GM21381 (cell line): ENCODE measurements at regions not wholly inside any gene's neighbourhood (a gene's known extent, or its start where the extent isn't known, plus 50 kb on each side); places are given as distances from the start of the nearest gene placed in this dataset.
"Not testable (repeated sequence)": the region's sequence is repeated elsewhere in the genome, so short reads cannot be mapped to it uniquely, and the experiment has no call there.

Experiments
- ATAC-seq: cut with Tn5 transposase; IDR thresholded peaks from one replicate; pipeline ENCODE4 v1.9.1; 2021; ENCODE audit warnings: mild to moderate bottlenecking, moderate library complexity; ENCODE audit not compliant: unreplicated experiment

DNA sequence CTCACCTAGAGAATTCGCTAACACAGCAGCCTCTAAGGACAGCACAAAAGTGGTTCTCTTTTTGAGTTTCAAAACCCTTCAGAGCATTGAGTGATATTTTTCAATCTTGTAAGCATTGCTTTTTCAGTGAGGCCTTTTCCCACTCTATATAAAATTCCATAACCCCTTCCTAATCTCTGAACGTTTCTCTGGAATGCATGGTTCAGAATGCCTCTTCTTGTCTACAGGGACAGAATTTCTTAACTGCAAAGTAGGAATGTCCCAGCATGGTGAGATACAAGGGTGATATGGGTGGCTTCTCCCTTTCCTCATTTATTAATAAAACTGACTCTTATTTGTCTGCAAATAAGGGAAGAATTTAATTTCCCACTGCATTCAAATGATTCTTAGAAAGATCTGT, 377.9 kb downstream of the LTN1 start:
- no peak for ATAC-seq

DNA sequence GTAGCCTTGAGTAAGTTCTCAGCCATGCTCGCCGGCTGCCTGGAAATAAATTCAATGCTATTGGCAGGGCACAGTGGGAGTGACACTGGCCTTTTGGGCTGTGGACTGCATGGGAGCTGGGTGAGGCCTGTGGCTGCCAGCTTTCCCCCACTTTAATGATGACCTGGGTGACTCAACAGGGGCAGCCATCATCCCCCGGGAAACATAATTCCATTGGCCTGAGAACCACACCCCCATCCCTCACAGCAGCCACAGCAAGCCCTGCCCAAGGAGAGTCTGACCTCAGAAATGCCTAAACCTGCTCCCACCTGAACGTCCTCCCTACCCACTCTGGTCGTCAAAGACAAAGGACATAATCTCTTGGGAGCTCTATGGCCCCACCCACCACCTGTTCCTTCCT, 384.0 kb downstream of the LTN1 start:
- no peak for ATAC-seq

DNA sequence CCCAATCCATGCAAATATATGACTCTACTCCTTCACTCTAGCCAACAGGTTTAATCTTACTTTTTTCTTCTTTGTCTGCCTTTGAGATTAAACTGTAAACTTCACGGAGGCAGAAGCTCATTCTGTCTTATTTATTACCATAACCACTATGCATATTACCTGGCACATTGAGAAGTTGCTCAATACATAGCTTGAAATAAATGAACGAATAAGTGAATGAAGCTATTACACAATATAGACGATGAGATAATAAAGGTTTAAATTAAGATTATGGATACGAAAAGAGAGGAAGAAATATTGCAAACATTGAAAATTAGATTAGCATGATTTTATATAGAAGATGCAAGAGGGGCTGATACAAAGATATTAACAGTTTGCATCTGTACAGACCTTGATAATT, 385.1 kb downstream of the LTN1 start:
- no peak for ATAC-seq

DNA sequence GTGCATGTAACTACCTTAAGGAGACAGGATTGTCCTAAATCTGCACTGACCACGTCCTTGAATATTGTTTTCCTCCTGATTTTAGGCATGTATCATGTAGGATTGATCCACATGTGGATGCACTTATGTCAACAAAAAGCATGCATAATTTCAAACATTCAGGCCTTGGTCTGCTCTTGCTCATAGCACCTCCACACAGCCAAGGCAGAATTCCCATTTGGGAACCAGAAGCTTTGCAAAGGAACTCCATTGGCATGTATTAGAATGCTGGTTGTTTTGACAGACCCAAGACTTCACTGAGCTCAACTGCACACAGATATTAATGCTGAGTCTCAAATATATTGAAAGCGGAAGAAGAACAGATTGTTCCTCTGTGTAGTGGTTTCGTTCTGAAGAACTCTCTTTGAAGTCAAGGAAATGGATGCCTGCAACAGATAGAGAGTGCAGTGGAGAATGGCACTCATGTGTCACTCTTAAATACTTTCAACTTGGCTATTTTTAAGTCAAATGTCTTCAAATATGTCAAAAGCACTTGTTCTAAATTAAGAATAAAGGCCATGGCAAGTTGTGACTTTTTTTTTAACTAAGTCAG, 387.6 kb downstream of the LTN1 start:
- ATAC-seq, result peak; percentile 94

DNA sequence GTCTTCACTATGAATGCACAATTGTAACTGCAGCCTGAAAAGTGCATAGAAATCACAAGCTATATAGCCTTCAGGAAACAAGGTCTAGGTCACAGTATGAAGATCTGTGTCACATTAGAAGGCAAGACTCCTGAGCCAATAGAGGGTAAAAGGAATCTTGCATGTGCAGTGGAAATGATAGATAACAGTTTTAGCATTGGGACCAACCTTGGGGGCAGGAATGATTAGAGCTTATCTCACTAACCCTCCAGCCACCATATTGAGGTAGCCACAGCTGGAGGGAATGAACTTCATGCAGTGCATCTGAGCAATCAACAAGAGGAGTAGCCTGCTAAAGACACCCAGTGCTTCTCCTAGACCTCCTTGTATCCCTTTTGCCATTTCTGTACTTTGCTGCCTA, 390.1 kb downstream of the LTN1 start:
- ATAC-seq, result no peak

DNA sequence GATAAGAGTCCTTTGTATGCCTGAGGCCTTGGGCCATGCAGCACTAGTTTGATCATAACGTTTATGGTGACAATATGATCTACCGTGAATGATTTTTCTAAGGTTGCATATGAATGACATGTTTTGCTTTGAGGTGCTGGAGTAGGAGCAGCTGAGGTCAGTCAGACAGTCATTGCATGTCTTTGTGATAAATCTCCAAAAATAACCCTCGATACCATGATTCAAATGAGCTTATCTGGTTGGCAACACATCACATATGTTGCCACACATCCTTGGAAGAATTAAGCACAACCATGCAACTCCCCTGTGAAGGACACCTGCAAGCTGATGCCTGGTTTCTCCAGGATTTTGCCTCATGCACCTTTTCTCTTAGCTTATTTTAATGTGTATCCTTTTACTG, 394.5 kb downstream of the LTN1 start:
- ATAC-seq, result no peak

DNA sequence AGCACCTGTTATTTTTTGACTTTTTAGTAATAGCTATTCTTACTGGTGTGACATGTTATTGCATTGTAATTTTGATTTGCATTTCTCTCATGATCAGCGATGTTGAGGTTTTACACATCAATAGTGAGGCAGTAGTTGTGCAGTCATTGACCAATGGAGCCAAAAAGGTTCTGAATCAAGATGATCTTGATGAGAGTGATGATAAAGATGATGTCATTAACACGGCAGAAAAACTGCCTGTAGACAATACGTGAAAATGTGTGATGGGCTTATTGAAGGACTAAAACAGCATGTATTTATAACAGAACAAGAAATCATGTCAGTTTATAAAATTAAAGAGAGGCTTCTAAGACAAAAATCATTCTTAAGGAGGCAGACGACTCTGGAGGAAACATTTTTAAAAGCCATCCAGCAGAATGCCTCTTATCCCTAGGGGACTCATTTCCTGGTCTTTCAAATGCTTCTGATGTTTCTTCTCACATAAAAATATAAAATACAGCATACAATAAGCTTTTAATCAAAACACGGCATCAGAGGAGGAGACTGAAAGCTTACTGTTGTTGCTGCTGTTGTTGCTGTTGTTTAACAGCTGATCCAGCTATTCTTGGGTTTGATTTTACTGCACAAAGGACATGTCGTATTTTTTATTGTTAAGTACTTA, 400.3 kb downstream of the LTN1 start:
- ATAC-seq, result no peak

DNA sequence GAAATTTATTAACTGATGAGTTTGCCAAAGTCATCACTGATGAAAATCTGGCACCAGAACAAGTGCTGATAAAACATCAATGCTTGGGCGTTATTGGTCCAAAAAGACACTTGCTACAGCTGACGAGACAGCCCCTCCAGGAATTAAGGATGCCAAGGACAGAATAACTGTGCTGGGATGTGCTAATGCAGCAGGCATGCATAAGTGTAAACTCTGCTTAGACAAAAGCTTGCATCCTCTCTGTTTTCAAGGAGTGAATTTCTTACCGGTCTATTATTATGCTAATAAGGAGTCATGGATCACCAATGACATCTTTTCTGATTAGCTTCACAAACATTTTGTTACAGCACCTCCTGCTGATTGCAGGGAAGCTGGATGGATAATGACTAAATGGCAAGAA, 402.0 kb downstream of the LTN1 start:
- no peak for ATAC-seq

DNA sequence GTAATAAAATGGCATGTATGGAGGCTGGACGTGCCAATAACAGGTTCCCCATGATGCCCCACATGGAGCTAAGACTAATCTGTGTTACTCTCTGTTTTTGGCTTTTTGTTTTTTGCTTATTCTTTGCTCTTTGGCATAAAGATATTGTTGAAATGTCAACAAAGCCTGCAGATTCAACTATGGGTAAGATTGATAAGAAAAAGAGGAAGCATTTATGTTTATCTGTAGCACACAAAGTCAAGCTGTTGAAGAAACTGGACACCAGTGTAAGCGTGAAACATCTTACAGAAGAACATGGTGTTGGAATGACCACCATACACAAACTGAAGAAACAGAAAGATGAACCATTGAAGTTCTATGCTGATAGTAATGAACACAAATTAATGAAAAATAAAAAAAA, 402.7 kb downstream of the LTN1 start:
- ATAC-seq, result no peak

DNA sequence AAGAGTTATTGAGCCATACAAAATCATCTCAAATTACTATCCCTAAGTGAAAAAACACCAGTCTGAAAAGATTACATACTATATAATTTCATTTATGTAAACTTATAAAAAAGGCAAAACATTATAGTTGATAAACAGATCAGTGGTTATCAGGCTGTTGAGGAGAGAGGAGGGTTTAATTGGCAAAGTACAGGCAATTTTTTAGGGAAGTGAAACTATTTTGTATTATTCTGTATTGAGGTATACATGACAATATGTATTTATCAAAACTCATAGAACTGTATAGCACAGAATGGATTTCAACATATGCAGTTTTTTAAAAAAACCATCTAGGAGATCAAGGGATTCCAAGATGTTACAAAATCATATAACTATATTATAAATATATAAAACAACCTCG, 403.7 kb downstream of the LTN1 start:
- ATAC-seq, result no peak

DNA sequence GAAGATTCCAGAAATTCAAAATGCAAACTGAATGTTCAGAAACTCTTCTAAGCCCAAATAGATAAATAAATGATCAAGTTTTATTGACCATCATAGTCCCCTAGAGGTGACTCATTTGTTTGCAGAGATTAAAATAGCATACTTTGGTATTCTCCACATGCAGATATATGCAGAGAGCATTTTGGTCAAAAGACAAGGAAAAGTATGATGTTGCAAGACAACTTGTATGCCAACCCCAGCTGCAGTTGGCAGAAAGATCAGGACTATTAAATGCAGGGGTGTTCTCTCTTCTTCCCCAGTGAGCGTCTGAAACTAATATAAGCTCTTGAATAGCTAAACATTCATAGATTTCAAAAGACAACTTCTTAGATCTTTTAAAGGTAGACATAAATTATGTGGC, 404.9 kb downstream of the LTN1 start:
- ATAC-seq, result no peak

DNA sequence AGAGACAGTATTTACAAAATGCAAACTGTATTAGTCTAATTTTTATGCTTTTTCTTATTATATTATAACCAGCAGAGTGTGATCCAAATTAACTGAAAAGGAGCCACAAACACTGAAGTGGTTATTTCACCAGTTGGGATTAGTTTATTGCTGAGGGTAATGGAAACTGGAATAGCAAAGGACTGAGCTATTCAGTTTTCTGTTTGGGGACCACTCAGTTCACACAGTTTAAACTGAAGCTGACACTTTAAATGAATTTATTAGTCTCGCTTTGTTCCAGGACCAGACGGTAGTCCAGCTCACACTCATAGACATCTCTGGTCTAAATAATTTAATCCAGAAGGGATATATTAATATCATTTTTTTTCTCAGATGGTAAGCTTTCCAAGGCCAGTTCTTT, 410.7 kb downstream of the LTN1 start:
- no peak for ATAC-seq

DNA sequence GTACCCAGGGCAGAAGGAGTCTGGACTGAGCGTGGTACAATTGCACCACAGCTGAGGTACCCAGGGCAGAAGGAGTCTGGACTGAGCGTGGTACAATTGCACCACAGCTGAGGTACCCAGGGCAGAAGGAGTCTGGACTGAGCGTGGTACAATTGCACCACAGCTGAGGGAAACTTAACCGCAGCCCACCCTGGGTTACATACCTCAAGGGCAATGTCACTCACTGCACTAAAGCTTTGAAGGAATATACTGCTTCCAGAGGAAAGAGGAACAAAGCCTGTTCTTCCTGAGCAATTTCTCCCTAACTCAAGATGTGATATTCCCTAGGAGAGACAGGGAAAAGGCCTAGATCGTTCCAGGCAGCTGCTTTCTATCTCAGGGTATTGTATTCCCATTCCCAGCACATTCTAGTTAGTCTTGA, 411.4 kb downstream of the LTN1 start:
- not testable (repeated sequence) for ATAC-seq

DNA sequence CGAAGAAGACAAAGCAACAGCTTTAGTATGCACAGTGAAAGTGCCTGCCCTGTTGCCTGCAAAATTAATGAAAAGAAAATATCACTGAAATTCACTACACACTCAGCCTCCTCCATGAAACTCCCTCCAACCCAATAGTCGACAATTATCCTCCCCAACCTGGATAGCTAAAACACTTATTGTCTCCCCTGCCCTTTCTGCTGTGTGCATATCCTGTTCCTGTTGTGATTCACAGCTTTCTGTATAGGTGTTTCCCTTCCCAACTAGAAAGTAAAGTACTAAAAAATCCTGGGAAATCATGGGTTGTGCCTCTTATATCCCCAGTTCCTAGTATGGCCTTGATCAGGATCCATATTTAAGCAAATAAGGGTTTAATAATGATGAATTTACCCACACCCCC, 412.1 kb downstream of the LTN1 start:
- ATAC-seq, result no peak

DNA sequence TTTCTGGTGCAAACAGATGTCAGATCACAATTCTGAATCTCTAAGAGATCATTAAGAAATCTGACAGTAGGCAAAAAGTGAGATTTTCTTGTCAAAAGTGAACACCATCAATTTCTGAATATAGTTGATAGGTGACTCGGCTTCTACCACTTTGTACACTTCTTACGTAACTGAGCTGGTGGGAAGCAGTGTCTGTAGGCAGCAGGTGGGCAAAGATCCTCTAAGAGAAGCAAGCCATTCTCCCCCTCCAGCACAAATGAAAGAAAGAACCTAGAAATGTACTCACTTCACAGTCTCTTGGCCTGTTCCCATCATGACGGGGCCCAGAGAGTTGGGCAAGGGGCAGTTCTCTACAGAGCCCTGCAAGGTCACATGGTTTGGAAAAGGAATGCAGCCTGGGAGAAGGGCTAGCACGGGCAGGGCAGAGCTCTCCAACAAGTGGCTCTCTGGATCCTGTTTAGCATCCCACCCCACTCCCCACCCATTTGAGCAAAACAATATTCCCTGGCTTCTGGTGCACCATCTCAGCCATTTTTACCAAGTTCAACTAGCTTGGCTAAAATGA, 412.6 kb downstream of the LTN1 start:
- ATAC-seq, result no peak

DNA sequence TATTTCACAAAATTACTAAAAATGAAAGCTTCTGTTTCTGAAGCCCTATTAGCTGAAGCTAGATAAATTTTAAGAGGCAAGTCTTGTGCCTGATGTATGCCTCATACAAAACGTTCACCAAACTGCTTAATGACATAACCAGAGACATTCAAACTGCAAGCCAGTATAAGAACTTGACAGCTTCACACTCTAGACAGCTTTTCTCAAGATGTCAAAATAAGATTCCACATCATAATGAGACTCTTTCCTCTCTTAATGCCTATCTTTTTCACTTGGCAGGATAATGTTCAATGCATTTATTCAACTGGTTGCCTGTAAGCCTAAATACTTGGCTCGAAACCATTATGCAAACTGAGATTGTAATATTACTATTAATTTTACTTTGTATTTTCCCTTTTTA, 424.0 kb downstream of the LTN1 start:
- no peak for ATAC-seq

DNA sequence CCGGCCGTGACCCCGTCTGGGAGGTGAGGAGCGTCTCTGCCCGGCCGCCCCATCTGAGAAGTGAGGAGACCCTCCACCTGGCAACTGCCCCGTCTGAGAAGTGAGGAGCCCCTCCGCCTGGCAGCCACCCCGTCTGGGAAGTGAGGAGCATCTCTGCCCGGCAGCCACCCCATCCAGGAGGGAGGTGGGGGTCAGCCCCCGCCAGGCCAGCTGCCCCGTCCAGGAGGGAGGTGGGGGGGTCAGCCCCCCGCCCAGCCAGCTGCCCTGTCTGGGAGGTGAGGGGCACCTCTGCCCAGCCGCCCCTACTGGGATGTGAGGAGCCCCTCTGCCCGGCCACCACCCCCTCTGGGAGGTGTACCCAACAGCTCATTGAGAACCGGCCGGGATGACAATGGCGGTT, 428.7 kb downstream of the LTN1 start:
- ATAC-seq, result not testable (repeated sequence)

DNA sequence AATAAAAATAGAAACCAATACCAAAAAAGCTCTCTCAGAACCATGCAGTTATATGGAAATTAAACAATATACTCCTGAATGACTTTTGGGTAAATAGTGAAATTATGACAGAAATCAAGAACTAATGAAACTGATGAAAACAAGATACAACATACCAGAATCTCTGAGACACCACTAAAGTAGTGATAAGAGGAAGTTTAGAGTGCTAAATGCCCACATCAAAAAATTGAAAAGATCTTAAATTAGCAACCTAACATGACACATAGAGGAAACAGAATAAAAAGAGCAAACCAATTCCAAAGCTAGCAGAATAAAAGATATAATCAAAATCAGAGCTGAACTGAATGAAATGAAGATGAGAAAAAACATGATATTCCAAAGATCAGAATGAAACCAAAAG, 430.9 kb downstream of the LTN1 start:
- no peak for ATAC-seq

DNA sequence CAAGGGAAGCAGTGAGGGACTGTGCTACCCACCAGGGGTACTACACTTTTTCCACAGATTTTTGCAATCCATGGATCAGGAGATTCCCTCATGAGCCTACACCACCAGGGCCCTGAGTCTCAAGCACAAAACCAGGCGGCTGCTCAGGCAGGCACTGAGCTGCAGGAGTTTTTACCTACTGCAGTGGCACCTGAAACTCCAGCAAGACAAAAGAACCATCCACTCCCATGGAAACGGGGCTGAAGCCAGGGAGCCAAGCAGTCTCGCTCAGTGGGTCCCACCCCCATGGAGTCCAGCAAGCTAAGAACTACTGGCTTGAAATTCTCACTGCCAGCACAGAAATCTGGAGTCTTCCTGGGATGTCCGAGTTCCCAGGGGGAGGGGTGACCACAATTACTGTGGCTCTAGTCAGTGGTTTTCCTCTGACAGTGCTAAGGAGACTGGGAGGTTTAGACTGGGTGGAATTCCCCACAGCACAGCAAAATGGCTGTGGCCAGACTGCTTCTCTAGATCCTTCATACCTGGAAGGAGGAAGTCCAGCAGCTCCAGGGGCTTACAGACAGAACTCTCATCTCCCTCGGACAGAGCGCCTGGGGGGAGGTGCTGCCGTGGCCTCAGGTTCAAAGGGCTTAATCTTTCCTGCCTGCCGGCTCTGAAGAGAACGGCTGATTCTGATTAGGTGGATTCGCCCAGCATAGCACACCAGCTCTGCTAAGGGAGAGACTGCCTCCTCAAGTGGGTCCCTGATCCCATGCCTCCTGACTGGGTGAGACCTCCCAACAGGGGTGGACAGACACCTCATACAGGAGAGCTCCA, 437.8 kb downstream of the LTN1 start:
- ATAC-seq, result no peak

DNA sequence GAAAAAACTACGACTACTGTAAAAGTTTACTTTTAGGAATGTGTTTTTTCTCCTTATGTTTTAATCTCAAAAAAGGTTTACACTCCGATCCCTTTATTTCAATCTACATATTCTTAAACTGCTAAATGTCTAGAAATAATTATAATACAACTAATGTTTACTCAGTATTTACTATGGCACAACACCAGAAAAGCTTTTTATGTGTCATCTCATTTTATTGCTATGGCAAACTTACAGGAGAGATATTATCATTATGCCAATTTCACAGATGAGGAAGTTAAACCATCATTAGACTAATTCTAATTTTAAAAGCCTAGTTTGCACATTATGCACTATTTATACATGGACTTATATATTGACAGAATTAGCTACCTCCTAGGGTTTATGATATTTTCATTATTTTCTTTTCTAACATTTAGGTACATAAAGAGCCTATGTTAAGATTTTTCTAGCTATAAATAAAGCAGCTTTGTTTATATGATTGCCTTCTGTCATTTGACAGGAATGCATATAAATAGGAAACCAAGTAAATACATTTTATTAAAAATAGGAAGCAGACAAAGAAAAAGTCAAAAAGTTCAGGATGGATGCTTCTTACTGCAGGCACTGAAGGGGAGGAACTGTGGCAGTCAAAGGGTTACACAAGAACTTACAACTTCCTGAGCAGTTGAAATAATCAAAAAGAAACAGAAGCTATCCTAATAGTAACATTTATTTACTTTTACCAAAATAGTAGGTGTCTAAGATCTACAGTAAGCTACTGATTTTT, 442.4 kb downstream of the LTN1 start:
- no peak for ATAC-seq

DNA sequence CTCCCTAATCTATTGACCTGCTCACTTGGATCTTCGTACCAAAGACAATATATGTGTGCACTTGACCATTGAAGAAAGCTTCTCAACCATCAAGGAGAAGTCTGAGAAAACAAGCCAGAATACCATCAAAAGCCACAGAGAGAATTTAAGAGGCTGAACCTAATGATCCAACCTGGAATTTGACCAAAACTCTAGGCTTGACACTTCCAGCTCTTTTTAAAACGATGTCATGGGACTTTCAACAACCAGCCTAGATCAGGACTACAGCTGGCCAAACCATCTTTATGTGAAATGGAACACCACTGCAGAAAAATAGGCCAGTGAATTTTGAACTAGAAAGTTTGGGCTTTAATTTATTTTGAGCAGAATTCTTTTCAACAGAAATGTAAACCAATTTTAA, 444.4 kb downstream of the LTN1 start:
- ATAC-seq, result no peak
